ENCODE measurements at regions not wholly inside any gene's neighbourhood (a gene's known extent, or its start where the extent isn't known, plus 50 kb on each side); places are given as distances from the start of the nearest gene placed in this dataset.

DNA sequence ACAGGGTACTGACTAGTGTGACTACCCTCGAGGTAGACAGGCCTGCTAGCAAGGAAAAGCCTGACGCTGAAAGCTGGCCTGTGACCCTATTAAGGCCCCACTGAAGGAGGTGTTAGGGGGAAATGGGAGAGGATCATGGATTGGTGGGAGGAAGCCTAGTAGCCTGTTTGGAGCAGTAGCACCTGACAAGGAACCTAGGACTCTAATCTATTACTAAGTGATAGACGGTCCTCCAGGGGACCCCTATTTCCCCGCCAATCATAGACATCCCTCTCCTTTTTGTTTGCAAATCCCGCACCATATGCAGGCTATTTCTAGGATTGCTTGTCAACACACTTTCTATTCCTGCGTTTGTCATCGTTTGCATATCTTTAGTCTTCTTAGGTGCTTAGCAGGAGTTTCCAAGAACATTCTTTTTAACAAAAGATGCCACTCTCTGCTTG, 1338.8 kb upstream of the MIR17HG start:
- Histone ChIP-seq H3K4me1 (no peaks in the 10 kb centered on the region), H3K27me3 (no peaks in the 10 kb centered on the region), H3K4me3 (no peak overlapping the region), H3K36me3 (no peaks in the 10 kb centered on the region), H3K27ac (no peak overlapping the region), H3K9me3 (no peaks in the 10 kb centered on the region)
- no peak for DNase-seq (ENCODE audit: low spot score in 2 of 2)
- TF ChIP-seq POLR2A (IDR thresholded peaks at IDR 0.05) = no peak
- no peak for TF ChIP-seq POLR2AphosphoS5 (IDR thresholded peaks at IDR 0.05)
- TF ChIP-seq CTCF (IDR thresholded peaks at IDR 0.05) = no peak
- intact Hi-C loops (cut with DNase I; ENCODE audit: low total_unique reads) = loop anchor here (10.0 kb wide), 1 partner anchor 976 kb away; no protein-coding TSS in a partner anchor

DNA sequence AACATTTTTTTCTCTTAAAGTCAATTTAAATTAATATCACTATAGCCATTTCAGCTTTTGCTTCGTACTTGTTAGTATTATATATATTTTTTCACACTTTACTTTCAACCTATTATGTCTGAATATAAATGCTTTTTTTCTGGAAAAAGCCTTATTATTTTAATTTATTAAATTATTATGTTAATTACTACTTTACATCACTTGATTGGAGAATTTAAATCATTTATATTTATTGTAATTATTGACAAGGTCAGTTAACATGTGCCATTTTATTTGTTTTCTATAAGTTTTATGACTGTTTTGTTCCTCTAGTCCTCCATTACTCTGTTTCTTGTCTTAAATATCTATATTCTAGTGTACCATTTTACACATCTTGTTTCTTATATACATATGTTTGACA, 1333.4 kb upstream of the MIR17HG start:
- H3K9me3 ChIP-seq = peaks cover 0 to 13% of the 10 kb centered on the region in 2 donors
- H3K27ac ChIP-seq = no peak overlapping the region
- H3K36me3 ChIP-seq = no peaks in the 10 kb centered on the region
- no peak for DNase-seq (ENCODE audit: low spot score in 2 of 2)
- H3K27me3 ChIP-seq = no peaks in the 10 kb centered on the region
- intact Hi-C loops (cut with DNase I; ENCODE audit: low total_unique reads) = no loop called here
- no peak overlapping the region for H3K4me3 ChIP-seq
- no peaks in the 10 kb centered on the region for H3K4me1 ChIP-seq
- TF ChIP-seq CTCF (IDR thresholded peaks at IDR 0.05) = no peak

GRCh38 chr13:90015565-90016507, 1331.7 kb upstream of the MIR17HG start:
- intact Hi-C loops (cut with DNase I; ENCODE audit: low total_unique reads) = no loop called here
- TF ChIP-seq POLR2AphosphoS5 (IDR thresholded peaks at IDR 0.05) = no peak
- TF ChIP-seq POLR2A (IDR thresholded peaks at IDR 0.05) = no peak
- no peak for TF ChIP-seq CTCF (IDR thresholded peaks at IDR 0.05)

GRCh38 chr13:90016688-90017087, 1330.8 kb upstream of the MIR17HG start:
- H3K4me3 ChIP-seq = no peak overlapping the region
- H3K27me3 ChIP-seq = no peaks in the 10 kb centered on the region
- intact Hi-C loops (cut with DNase I; ENCODE audit: low total_unique reads) = no loop called here

More at GRCh38 chr13:90015565-90016507, 1331.7 kb upstream of the MIR17HG start:
- no peak overlapping the region for H3K4me3 ChIP-seq
- peaks cover 0 to 13% of the 10 kb centered on the region in 2 donors for H3K9me3 ChIP-seq
- H3K36me3 ChIP-seq = no peaks in the 10 kb centered on the region
- no peak overlapping the region for H3K27ac ChIP-seq
- no peak for DNase-seq (ENCODE audit: low spot score in 2 of 2)
- no peaks in the 10 kb centered on the region for H3K4me1 ChIP-seq
- H3K27me3 ChIP-seq = no peaks in the 10 kb centered on the region

More at GRCh38 chr13:90016688-90017087, 1330.8 kb upstream of the MIR17HG start:
- no peaks in the 10 kb centered on the region for H3K4me1 ChIP-seq
- peaks cover 0 to 13% of the 10 kb centered on the region in 2 donors for H3K9me3 ChIP-seq
- DNase-seq (ENCODE audit: low spot score in 2 of 2) = no peak
- no peak overlapping the region for H3K27ac ChIP-seq
- no peaks in the 10 kb centered on the region for H3K36me3 ChIP-seq
- no peak for TF ChIP-seq POLR2AphosphoS5 (IDR thresholded peaks at IDR 0.05)
- TF ChIP-seq CTCF (IDR thresholded peaks at IDR 0.05) = no peak
- TF ChIP-seq POLR2A (IDR thresholded peaks at IDR 0.05) = no peak
